ENCODE measurements at regions not wholly inside any gene's neighbourhood (a gene's known extent, or its start where the extent isn't known, plus 50 kb on each side); places are given as distances from the start of the nearest gene placed in this dataset.
"Not testable (repeated sequence)": the region's sequence is repeated elsewhere in the genome, so short reads cannot be mapped to it uniquely, and the experiment has no call there.

DNA sequence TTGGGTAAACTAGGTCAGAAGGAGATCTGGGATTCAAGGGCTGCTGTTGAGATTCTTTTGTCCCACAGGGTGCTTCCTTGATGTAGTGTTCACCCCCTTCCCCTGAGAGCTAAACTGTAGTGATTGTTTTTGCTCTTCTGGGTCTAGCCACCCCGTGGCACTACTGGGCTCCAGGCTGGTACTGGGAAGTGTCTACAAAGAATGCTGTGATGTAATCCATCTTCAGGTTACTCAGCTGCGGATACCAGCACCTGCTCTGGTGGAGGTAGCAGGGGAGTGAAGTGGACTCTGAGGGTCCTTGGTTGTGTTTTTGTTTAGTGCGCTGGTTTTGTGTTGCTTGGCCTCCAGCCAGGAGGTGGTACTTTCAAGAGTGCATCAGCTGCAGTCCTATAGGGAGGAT, 365.5 kb downstream of the ZNF674 start:
- Histone ChIP-seq H3K4me3 (no peak overlapping the region), H3K27ac (no peak overlapping the region)
- no peak for DNase-seq (ENCODE audit: low spot score)
- no peak for TF ChIP-seq CTCF (IDR thresholded peaks at IDR 0.05)

DNA sequence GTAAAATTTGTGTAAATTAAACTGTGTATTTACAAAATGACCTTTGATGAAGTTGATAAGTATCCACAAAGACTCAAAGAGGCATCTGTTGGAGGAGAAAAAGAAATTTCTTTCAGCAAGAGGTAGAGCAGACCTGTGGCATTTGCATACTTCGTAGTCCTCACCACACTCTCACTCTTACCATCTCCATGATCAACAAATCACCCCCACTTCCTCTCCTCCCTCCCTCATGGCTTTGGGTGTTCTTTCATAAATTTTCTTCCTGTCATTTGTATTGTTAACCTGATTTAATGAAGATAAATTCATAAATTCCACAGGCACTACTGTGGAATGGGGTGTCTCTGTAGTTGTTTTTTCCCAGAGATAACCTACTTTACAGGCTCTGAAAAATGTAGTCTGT, 366.5 kb downstream of the ZNF674 start:
- Histone ChIP-seq H3K4me3 (no peak overlapping the region), H3K27ac (no peak overlapping the region)
- DNase-seq (ENCODE audit: low spot score): no peak
- no peak for TF ChIP-seq CTCF (IDR thresholded peaks at IDR 0.05)

GRCh38 chrX:46173159-46173558, 372.1 kb downstream of the ZNF674 start:
- H3K4me3 ChIP-seq: no peak overlapping the region

DNA sequence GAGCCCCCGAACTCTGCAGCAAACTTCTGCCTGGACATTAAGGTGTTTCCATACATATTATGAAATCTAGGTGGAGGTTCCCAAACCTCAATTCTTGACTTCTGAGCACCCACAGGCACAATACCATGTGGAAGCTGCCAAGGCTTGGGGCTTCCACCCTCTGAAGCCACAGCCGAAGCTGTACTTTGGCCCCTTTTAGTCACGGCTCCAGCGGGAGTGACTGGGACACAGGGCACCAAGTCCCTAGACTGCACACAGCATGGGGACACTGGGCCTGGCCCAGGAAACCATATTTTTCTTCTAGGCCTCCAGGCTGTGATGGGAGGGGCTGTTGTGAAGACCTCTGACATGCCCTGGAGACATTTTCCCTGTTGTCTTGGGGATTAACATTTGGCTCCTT, 373.8 kb downstream of the ZNF674 start:
- DNase-seq (ENCODE audit: low spot score); H3K27ac ChIP-seq; H3K4me3 ChIP-seq: not testable (repeated sequence)

More at GRCh38 chrX:46173159-46173558, 372.1 kb downstream of the ZNF674 start:
- no peak for DNase-seq (ENCODE audit: low spot score)
- TF ChIP-seq CTCF (IDR thresholded peaks at IDR 0.05): no peak
- H3K27ac ChIP-seq: no peak overlapping the region

DNA sequence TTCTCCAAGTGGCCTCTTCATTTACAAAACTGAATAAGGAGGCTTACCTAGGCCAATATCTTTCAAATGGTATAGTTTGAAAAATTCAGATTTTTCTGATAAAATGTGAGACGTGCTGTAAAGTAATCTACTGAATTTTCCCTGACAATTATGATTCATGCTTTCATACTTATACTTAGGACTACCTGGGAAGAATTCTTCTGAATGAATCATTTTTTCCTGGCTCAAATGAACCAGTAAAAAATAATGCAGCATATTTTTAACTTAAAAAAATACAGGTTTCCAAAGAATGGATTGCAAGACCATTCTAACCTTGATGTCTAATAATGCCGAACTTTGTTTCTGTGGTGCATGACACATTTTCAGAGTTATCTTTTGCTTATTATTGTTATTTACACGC, 375.4 kb downstream of the ZNF674 start:
- no peak overlapping the region for H3K4me3 ChIP-seq
- DNase-seq (ENCODE audit: low spot score): no peak
- no peak for TF ChIP-seq CTCF (IDR thresholded peaks at IDR 0.05)
- no peak overlapping the region for H3K27ac ChIP-seq

DNA sequence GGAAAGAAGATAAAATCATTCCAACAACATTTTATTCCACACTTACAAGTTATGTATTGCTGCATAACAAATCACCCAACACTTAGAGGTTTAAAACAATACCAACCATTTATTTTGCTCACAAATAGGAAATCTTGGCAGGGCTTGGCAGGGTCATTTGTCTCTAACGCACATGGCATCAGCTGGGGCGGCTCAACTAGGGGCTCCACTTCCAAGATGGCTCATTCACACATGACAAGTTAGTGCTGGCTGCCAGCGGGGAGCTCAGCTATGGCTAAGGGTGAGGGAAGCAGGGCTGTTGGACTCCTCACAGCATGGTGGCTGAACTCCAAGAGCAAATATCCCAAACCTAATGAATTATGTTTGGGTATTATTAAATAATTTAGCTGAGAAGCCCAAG, 377.0 kb downstream of the ZNF674 start:
- no peak for DNase-seq (ENCODE audit: low spot score)
- Histone ChIP-seq H3K27ac (no peak overlapping the region), H3K4me3 (no peak overlapping the region)
- TF ChIP-seq CTCF (IDR thresholded peaks at IDR 0.05): no peak

DNA sequence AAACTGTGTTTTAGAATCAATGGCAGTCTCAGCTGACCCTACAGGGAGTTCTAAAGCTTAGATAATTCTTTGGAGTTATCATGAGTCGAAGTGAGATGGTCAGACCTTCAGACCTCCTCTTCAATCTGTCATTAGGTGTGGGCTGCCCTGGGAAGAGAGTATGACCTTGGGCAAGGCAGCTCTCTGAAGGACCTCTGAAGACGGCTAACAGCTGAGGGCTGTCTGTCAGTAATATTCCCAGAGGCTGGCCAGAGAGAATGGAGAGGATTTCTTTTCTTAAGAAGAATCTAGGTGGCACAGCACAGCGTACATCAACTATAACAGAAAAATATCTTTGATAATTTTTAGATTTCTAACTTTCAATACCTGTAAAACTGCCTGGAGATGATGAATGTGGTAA, 379.4 kb downstream of the ZNF674 start:
- peak overlapping the region in 1 of 2 donors; percentile 31 for H3K27ac ChIP-seq
- no peak overlapping the region for H3K4me3 ChIP-seq
- no peak for TF ChIP-seq CTCF (IDR thresholded peaks at IDR 0.05)
- DNase-seq (ENCODE audit: low spot score): no peak

GRCh38 chrX:46165411-46165810, 379.8 kb downstream of the ZNF674 start:
- DNase-seq (ENCODE audit: low spot score): no peak
- H3K27ac ChIP-seq: peak overlapping the region in 1 of 2 donors; percentile 31
- H3K4me3 ChIP-seq: no peak overlapping the region
- TF ChIP-seq CTCF (IDR thresholded peaks at IDR 0.05): no peak

All from coronary artery (tissue), 2 donors.